ENCODE measurements at regions not wholly inside any gene's neighbourhood (a gene's known extent, or its start where the extent isn't known, plus 50 kb on each side); places are given as distances from the start of the nearest gene placed in this dataset.
"Not testable (repeated sequence)": the region's sequence is repeated elsewhere in the genome, so short reads cannot be mapped to it uniquely, and the experiment has no call there.

GRCh38 chr4:170682558-170683294 lies 593.0 kb upstream of the AADAT start:
- DNase-seq (ENCODE audit: extremely low spot score, unreplicated experiment): no peak
- Mint-ChIP-seq H3K4me1 (ENCODE audit: unreplicated experiment) (no peaks in the 10 kb centered on the region), H3K36me3 (ENCODE audit: unreplicated experiment) (no peaks in the 10 kb centered on the region), H3K9me3 (ENCODE audit: unreplicated experiment) (peaks cover 3% of the 10 kb centered on the region), H3K27me3 (ENCODE audit: unreplicated experiment) (no peaks in the 10 kb centered on the region), H3K27ac (ENCODE audit: unreplicated experiment) (no peak overlapping the region), H3K4me3 (ENCODE audit: unreplicated experiment) (no peak overlapping the region)
- no peak for TF ChIP-seq CTCF (IDR thresholded peaks at IDR 0.05)

DNA sequence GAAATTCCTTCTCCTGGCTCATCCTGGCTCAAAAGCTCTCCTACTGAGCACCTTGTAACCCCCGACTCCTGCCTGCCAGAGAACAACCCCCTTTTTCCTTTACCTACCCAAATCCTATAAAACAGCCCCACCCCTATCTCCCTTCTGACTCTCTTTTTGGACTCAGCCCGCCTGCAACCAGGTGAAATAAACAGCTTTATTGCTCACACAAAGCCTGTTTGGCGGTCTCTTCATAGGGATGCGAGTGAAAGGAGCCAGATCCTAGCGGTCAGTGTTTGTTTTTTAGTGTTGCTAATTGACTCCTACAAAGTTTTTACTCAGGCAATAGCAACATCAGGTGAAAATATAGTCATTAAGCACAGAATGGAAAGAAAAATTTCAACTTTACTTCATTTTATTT lies 592.3 kb upstream of the AADAT start:
- H3K4me1 Mint-ChIP-seq (ENCODE audit: unreplicated experiment); H3K4me3 Mint-ChIP-seq (ENCODE audit: unreplicated experiment); H3K36me3 Mint-ChIP-seq (ENCODE audit: unreplicated experiment); H3K9me3 Mint-ChIP-seq (ENCODE audit: unreplicated experiment); H3K27ac Mint-ChIP-seq (ENCODE audit: unreplicated experiment); DNase-seq (ENCODE audit: extremely low spot score, unreplicated experiment); H3K27me3 Mint-ChIP-seq (ENCODE audit: unreplicated experiment): not testable (repeated sequence)

GRCh38 chr4:170675568-170676262 lies 586.0 kb upstream of the AADAT start:
- H3K27me3 Mint-ChIP-seq (ENCODE audit: unreplicated experiment): no peaks in the 10 kb centered on the region
- H3K4me3 Mint-ChIP-seq (ENCODE audit: unreplicated experiment): no peak overlapping the region
- no peak overlapping the region for H3K27ac Mint-ChIP-seq (ENCODE audit: unreplicated experiment)
- no peaks in the 10 kb centered on the region for H3K36me3 Mint-ChIP-seq (ENCODE audit: unreplicated experiment)
- H3K9me3 Mint-ChIP-seq (ENCODE audit: unreplicated experiment): peaks cover 3% of the 10 kb centered on the region
- peaks cover 12% of the 10 kb centered on the region for H3K4me1 Mint-ChIP-seq (ENCODE audit: unreplicated experiment)
- no peak for DNase-seq (ENCODE audit: extremely low spot score, unreplicated experiment)
- no peak for TF ChIP-seq CTCF (IDR thresholded peaks at IDR 0.05)

GRCh38 chr4:170674176-170674575 lies 584.4 kb upstream of the AADAT start:
- no peak for TF ChIP-seq CTCF (IDR thresholded peaks at IDR 0.05)
- peaks cover 12% of the 10 kb centered on the region for H3K4me1 Mint-ChIP-seq (ENCODE audit: unreplicated experiment)

DNA sequence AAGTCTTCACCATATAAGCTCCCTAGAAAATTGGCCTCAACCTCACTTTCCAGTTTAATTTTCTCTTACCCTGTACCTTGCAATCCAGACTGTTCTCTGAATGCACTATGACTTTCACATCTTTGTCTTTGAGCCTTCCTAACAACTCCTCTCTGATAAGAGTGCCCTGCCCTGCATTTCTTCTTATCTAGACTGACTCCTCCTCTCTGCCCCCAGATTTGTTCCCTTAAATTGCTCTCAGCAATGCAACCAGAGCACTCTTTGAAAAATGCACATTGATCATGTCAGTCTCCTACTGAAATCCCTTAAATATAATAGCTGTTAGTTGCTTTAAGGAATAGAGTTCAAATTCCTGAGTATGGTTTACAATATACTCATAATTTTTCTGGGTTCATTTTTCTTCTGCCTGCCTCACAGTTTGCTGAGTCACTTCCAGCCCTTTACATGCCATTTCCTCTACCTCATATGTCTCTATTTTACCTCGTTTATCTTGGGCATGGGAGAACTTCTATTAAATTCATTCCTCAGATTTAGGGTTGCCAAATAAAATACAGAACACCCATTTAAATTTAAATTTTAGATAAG lies 582.7 kb upstream of the AADAT start:
- Mint-ChIP-seq H3K36me3 (ENCODE audit: unreplicated experiment) (no peaks in the 10 kb centered on the region), H3K27ac (ENCODE audit: unreplicated experiment) (peak overlapping the region; percentile 45), H3K9me3 (ENCODE audit: unreplicated experiment) (no peaks in the 10 kb centered on the region), H3K27me3 (ENCODE audit: unreplicated experiment) (no peaks in the 10 kb centered on the region), H3K4me1 (ENCODE audit: unreplicated experiment) (peaks cover 12% of the 10 kb centered on the region), H3K4me3 (ENCODE audit: unreplicated experiment) (no peak overlapping the region)
- DNase-seq (ENCODE audit: extremely low spot score, unreplicated experiment): no peak
- no peak for TF ChIP-seq CTCF (IDR thresholded peaks at IDR 0.05)

More at GRCh38 chr4:170674176-170674575, 584.4 kb upstream of the AADAT start:
- DNase-seq (ENCODE audit: extremely low spot score, unreplicated experiment): no peak
- Mint-ChIP-seq H3K9me3 (ENCODE audit: unreplicated experiment) (peaks cover 3% of the 10 kb centered on the region), H3K27ac (ENCODE audit: unreplicated experiment) (no peak overlapping the region), H3K4me3 (ENCODE audit: unreplicated experiment) (no peak overlapping the region), H3K27me3 (ENCODE audit: unreplicated experiment) (no peaks in the 10 kb centered on the region), H3K36me3 (ENCODE audit: unreplicated experiment) (no peaks in the 10 kb centered on the region)
